GM21619 (cell line): ENCODE measurements at regions not wholly inside any gene's neighbourhood (a gene's known extent, or its start where the extent isn't known, plus 50 kb on each side); places are given as distances from the start of the nearest gene placed in this dataset.

Experiments
- ATAC-seq: cut with Tn5 transposase; IDR thresholded peaks from one replicate; pipeline ENCODE4 v1.9.1; 2021; ENCODE audit not compliant: unreplicated experiment

- no peak for ATAC-seq
Observed at GRCh38 chr11:92317222-92317621, 92.6 kb downstream of the FAT3 start.

GRCh38 chr11:92317721-92318120, 93.1 kb downstream of the FAT3 start:
- no peak for ATAC-seq

GRCh38 chr11:92322225-92322624, 97.6 kb downstream of the FAT3 start:
- no peak for ATAC-seq

- ATAC-seq, result no peak
Observed at GRCh38 chr11:92324890-92325289, 100.3 kb downstream of the FAT3 start.

GRCh38 chr11:92325416-92325815, 100.8 kb downstream of the FAT3 start:
- ATAC-seq, result no peak

GRCh38 chr11:92329137-92329536, 104.5 kb downstream of the FAT3 start:
- no peak for ATAC-seq

- no peak for ATAC-seq
Observed at GRCh38 chr11:92329646-92330045, 105.0 kb downstream of the FAT3 start.

GRCh38 chr11:92330114-92330513, 105.5 kb downstream of the FAT3 start:
- ATAC-seq, result no peak

GRCh38 chr11:92332986-92333385, 108.4 kb downstream of the FAT3 start:
- ATAC-seq, result no peak

GRCh38 chr11:92340839-92341238, 116.2 kb downstream of the FAT3 start:
- no peak for ATAC-seq

GRCh38 chr11:92342034-92342720, 117.6 kb downstream of the FAT3 start:
- no peak for ATAC-seq

GRCh38 chr11:92342886-92343285, 118.3 kb downstream of the FAT3 start:
- no peak for ATAC-seq

GRCh38 chr11:92346220-92346619, 121.6 kb downstream of the FAT3 start:
- no peak for ATAC-seq

GRCh38 chr11:92347454-92347853, 122.8 kb downstream of the FAT3 start:
- ATAC-seq, result no peak

- no peak for ATAC-seq
Observed at GRCh38 chr11:92349486-92350156, 125.0 kb downstream of the FAT3 start.

GRCh38 chr11:92357344-92357743, 132.7 kb downstream of the FAT3 start:
- ATAC-seq, result no peak

GRCh38 chr11:92357841-92358240, 133.2 kb downstream of the FAT3 start:
- no peak for ATAC-seq

- ATAC-seq, result no peak
Observed at GRCh38 chr11:92361551-92361950, 136.9 kb downstream of the FAT3 start.

GRCh38 chr11:92362989-92363388, 138.4 kb downstream of the FAT3 start:
- ATAC-seq, result no peak

GRCh38 chr11:92364177-92364576, 139.6 kb downstream of the FAT3 start:
- no peak for ATAC-seq

- no peak for ATAC-seq
Observed at GRCh38 chr11:92376146-92376599, 151.6 kb downstream of the FAT3 start.

- no peak for ATAC-seq
Observed at GRCh38 chr11:92376680-92377079, 152.1 kb downstream of the FAT3 start.

GRCh38 chr11:92380882-92381281, 156.3 kb downstream of the FAT3 start:
- ATAC-seq, result no peak
